SU-DHL-6 (cell line): ENCODE measurements at regions not wholly inside any gene's neighbourhood (a gene's known extent, or its start where the extent isn't known, plus 50 kb on each side); places are given as distances from the start of the nearest gene placed in this dataset.

Experiments
- CTCF ChIP-seq: fragments of 200-600 bp; sonication (generic); IDR thresholded peaks from one replicate; pipeline ENCODE4 v1.5.1; 2017; ENCODE audit warnings: antibody characterized with exemption, mild to moderate bottlenecking, low read length, moderate library complexity; ENCODE audit not compliant: insufficient read depth, poor library complexity, severe bottlenecking
- EZH2phosphoT487 ChIP-seq: fragments of 200-600 bp; sonication (generic), shearing (Covaris generic); conservative IDR thresholded peaks from 2 replicates; pipeline ENCODE4 v1.6.1; 2018; ENCODE audit warnings: mild to moderate bottlenecking, antibody characterized with exemption, low read length, moderate library complexity, mixed read lengths

- TF ChIP-seq CTCF = peak; percentile 59
- TF ChIP-seq EZH2phosphoT487 = no peak
Measured at GRCh38 chr14:86038387-86039042, 508.6 kb downstream of the FLRT2 start.
